Superior temporal gyrus (tissue), 1 donor: ENCODE measurements at regions not wholly inside any gene's neighbourhood (a gene's known extent, or its start where the extent isn't known, plus 50 kb on each side); places are given as distances from the start of the nearest gene placed in this dataset.
"Not testable (repeated sequence)": the region's sequence is repeated elsewhere in the genome, so short reads cannot be mapped to it uniquely, and the experiment has no call there.

Experiments used
- DNase-seq: peaks from one replicate; pipeline ENCODE4 v3.0.0-alpha.2; 2016; ENCODE audit errors: extremely low spot score

DNA sequence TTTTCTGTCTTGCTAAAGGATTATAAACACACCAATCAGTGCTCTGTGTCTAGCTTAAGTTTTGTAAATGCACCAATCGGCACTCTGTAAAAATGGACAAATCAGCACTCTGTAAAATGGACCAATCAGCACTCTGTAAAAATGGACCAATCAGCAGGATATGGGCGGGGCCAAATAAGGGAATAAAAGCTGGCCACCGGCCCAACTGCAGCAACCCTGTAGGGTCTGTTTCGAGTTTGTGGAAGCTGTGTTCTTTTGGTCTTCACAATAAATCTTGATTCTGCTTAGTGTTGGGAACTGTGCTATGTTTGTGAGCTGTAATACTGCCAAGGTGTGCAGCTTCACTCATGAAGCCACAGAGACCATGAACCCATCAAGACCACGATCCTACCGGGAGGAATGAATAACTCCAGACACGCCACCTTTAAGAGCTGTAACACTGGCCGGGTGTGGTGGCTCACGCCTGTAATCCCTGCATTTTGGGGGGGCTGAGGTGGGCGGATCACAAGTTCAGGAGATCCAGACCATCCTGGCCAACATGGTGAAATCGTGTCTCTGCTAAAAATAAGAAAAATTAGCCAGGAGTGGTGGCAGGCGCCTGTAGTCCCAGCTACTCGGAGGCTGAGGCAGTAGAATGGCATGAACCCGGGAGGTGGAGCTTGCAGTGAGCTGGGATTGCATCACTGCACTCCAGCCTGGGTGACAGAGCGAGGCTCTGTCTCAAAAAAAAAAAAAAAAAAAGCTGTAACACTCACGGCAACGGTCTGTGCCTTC, 133.0 kb upstream of the GDF10 start:
- not testable (repeated sequence) for DNase-seq

DNA sequence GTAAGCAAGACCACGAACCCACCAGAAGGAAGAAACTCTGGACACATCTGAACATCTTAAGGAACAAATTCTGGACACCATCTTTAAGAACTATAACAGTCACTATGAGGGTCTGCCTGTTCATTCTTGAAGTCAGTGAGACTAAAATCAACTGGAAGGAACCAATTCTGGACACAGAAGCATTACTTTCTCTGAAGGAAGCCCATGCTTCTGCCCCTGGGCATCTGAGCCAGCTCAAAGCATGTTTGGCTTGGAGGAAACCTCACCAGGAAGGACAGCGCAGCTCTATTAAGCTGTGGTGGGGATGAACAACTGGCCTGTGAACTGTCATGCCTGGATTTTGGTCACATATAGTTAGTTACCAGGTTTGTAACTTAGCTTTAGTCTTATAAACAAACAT, 132.4 kb upstream of the GDF10 start:
- no peak for DNase-seq

DNA sequence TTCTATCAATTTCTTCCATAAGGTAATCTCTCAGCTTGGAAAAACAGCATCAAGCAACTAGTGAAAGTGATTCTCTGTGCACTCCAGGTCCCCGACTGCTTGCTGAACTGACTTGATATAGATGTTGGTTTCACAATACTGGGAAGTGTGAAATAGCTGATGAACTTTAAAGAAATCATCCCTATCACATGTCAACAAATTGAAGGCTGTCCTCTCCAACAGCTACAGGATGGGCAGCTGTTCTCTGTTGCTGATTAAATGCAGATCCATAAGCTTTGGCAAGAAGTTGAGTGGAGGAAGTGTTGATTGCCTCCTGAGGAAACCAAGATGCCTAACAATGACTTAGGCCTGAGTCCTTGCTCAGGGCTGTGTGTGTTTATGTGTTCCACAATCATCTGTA, 130.4 kb upstream of the GDF10 start:
- no peak for DNase-seq

DNA sequence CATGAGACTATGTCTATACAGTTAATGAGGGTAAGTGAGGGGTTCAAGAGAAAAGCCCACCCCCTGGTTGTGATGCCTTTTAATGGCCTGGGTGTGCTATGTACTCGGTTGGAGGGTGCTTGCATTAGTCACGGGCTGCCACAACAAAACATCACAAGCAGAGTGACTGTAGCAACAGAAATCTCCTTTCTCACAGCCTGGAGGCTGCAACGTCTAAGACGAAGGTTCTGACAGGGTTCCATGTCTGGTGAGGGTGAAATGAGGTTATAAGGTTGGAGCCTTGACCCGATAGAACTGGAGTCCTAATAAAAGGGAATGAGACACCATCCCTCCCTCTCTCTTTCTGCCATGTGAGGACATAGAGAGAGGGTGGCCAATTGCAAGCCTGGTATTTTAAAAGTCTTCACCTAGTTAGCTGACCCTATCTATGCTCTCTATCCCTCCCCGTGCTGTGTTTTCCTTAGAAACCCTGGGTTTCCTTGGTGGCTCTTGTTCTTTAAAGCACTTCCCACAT, 126.0 kb upstream of the GDF10 start:
- DNase-seq, result no peak

DNA sequence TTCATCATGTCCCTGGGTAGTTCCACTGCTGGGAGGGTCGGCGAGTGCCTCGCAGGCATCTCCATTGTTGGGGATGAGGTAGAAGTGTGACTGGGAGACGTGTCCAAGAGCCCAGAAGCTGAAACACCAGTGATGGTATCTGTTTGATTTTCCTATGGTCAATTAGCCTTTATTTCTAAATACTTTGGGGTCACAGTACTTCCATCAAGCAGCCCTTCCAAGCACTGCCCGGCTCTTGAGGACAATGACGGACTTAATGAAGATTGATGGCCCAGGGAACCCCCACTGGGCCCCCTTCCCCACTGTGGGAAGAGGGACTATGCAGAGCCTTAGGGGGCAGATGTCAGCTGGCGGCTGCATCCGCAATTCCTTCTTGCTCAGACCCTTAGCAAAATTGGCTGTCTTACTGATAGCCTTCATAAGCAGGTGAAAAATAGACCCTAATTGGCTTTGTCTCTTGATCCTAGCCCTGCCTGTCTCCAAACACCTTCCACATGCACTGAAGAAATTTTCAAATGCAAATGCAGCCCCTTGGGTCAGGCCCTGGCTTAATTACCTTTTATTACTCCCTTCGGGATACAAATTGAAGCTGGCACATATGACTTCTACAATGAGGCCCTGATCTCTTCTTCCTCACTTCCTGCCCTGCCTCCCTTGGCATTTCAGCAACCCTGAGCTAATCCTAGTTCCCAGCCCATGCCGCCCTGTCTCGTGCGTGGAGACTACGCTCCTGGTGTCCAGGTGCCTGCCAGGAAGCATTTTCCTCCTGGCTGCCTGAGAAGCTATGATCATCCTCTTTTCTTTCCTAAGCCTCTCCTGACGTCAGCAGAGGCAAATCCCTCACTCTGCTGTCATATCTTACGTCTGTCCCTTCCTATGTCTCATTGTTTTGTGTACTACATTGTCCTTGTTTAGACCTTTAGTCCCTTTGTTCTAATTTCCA, 124.5 kb upstream of the GDF10 start:
- no peak for DNase-seq

DNA sequence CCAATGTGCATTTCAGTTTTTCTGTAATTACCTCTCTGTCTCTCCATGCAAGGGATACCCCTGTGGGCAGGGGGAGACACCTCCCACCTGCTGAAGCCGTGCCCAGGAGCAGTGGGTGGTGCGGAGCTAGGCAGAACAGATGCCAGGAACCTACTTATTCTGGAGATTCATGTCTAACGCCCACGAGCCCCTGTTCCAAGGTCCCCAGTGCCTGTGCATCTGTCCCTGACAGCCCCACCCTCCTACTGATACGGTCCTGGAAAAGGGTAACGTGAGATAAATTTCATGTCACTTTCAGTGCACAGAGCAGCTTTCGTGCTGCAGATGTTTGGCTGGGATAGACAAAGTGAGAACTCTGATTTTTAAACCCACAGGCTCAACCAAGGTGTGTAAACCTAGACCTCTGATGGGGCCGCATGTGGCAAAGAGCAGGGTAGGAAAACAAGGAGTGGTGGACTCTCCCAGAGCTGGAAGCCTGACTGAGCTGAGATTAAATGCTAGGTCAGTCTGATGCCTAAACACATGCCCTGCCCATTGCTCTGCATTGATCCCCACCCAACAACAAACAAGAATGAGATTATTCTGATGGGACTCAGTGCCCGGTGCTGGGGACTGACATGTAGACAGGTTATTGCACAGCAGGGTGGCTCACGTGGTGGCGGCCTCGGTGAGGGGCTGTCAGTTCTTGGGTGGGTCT, 123.6 kb upstream of the GDF10 start:
- DNase-seq, result peak; percentile 31

DNA sequence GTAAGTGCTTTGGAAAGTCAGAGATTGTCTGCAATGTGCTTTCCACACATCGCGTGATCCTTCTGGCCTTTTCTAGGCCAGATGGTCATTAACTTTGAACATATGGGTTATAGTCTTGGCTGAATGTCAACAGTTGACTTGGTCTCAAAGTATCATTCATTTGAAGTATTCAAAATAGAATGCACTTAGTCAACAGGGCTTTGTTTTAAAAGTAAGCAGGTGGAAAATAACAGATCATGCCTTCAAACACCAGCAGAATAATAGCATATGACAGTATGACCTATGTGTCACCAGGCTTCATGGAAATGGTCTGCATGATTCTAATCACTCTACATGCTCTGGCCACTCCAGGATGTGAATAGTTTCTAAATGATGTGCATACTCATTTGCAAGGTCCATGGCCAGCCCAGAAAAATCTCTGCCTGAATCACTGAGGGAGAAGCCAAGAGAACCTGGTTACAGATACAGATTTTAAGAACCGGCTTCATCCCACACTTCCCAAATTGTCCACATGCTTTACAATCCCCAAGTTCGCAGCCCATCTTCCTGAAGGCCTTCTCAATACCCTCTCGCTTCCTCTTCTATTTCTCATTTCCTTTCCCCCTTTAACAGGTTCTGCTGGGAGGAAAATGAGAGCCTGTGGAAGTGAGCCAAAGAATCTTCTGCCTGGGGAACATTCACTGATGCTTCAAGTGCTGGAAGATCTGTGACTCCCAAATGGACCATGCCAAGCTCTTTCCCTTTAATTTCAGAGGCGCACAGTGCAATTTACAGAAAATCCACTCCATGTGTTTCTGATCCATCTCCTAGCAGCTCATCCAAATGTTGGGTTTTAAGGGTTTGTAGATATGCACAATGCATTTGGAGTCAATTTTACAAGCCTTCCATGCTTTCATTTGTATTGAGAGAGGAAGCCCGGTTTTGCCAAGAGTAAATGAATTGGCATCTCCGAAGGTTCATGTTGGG, 122.8 kb upstream of the GDF10 start:
- DNase-seq, result peak; percentile 25

DNA sequence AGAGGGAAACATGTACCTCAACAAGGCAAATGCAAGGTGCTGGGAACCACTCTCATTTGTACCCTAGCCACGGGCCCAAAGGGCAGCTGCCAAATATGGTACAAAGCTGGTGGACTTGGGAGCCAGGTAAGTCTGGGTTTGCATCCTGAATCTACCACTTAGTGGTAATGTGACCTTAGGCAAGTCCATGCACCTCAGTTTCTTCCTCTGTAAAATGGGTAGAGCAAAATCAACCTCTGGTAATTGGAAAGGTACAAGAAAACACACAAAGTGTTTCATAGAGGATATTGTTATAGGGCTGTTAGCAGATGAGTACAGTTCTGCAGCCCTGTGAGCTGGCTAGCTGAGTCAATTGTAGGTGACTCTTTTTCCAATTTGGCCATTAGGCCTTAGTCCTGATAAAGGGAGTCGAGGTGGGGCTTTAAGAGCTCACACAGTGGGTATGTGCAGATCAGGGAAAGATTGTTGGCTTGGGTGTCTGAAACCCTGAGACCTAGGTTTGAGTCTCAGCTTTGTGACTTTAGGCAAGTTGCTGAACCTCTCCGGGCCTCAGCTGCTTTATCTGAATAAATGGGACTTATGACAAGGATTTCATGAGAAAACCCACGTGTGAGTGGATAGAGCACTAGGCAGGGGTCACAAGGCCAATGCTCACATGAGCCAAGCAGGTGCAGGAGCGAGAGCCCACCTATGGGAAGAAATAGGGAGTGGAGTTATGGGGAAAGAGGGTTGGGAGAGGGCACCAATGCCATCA, 121.3 kb upstream of the GDF10 start:
- DNase-seq, result no peak

DNA sequence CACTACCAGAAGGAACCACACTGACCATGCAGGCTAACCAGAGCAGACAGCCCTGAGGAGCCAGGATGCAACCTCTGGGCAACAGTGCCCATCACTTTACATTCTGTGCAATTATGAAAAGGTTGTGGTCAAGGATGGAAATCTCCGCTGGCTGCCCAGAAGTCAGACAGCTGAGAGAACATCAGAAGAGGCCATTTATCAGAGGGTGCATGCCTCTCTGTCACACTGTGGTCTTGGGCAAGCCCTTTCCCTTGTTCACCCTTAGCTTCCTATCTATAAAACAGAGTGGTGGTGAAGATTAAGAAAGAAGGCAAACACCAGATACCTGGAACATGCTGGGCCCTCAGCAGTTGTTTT, 120.7 kb upstream of the GDF10 start:
- no peak for DNase-seq

DNA sequence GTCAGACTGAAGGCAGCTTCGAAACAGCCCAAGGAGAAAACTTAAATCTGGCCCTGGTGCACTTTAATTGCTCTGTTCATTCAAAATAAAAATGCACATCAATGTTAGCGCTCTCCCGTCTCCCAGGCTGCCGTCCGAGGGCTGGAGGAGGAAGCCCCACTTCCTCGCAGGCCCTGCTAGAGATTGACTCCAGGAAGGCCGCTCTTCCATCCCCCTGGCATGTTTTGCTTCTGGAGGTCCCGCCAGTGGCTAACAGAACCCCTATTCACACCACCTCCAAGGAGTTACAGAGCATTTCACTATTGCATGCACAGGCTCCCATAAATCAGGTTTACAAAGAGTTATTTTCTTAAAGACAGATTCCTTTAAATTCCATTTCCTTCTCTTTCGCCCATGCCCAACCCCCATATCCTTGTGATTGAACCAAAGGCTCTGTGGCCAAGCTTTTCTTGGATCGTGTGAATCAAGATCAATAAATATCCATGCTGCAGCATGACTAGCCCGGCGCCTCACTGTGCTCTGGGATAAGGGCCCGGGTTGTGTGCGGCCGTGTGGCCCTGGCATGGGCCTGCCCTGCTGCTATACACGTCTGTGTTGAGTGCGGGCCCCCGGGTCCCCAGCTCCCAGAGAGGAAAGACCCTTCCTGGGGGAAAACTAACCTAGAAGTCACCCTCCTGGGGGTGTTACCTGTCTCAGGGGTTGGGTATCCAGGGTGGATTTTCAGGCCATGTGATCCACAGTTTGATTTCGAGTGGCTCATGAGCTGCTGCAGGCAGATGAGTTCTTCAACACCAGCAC, 118.7 kb upstream of the GDF10 start:
- no peak for DNase-seq

DNA sequence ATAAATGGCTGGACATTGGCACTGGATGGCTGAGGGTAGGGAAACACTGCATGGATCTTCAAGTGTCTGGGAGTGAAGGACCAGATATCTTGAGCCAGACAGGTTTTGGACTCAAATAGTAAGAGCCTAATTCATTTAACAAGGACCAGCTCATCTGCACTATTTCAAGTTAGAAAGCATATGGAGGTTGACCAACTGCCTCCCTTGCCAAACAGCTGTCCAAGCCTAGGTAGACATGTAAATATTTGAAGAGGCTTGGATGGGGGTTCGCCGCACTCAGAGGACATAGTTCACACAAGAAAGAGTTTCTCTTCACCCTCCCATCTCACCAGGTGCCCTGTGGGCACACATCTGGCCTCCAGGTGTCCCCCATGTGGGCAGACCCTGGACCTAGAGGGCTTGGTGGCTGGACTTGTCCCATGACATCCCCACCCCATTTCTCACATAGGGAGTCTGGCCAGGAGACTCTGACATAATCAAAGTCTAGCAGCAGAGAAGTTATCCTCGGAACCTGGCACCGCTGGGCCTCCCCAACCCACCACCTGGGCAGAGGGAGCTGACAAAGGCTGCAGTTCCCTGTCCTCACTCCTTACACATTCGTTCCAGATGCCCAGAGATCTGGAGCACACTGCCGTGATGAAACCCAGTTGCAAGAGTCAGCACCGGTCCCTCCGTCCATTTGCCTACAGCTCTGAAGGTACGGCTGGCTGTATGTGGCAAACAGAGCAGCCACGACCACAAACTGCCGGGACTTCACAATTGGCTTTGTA, 116.9 kb upstream of the GDF10 start:
- no peak for DNase-seq

DNA sequence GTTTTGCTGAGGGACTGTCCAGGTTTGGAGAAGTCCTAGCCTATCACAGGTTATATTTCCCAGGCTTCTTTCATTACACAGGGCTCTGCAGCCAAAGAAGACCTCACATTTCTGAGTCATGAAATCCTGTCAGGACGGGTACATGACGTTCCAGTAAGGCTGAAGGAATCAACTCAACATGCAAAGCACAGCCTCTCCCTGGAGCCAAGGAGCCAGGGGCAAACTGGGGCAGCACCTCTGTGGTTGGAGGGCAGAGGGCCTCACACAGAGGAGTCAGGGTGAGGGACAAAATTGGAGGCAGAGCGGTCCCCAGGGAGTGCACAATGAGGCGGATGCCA, 116.3 kb upstream of the GDF10 start:
- no peak for DNase-seq

DNA sequence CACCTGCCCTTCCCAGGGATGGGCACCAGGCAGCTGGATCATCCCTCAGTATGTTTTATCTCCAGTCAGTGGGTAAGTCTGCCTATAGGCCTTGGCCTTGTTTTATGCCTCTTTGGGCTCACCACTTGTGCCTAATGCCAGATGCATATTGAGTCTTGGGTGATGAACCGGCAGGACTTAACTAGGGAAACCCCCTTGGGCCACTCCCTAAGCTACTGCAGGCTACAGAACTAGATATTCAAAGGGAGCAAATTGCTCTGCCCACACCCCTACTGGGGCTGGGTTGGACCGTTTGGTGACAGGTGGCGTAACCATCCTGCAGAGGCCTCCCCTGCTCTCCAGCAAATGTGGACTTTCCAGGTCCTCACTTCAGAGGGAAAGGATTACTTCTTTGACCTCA, 115.7 kb upstream of the GDF10 start:
- DNase-seq, result no peak

DNA sequence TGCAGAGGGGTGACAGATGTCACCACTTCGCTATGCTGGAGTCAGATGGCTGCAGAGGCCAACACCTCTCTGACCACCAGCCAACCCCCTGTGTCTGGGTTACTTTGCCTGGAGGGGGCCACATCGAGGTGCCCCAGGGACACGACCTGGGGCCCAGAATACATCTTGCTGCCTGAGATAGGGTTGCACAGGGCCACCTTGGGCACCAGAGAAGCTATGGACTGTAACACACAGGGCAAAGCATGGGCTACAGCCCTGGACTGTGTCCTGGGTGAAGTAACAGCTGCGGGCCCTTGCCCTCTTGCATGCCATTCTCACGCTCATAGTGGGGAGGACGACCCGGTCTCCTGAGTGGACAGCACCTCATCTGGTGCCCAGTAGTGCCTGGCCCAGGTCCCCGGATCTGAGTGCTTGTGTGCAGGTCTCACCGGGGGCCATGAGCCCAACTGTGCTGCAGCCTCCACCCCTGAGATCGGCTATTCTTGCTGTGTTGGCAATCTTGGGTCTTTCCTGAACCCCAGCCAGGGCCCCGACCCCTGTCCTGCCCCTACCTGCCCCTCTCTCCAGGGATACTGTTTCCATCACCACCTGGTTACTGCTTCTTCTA, 115.2 kb upstream of the GDF10 start:
- DNase-seq, result no peak

DNA sequence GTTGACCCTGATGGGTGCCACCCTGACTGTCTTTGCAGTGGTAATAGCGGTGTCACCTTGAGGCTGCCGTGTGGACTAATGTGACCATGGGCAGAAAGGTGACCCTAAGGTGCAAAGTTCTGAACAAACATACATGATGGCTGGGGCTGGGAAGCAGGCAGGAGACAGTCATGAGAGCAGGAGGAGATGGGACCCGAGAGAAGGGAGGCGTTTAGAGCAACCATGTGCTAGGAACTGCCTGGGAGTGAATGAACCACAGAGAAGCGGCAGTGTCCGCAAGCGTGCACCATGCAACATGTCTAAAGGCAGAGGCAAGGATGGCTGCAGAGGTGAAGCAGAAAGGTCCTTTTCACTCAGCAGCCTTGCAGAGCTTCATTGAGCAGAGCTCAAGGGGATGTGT, 113.1 kb upstream of the GDF10 start:
- DNase-seq, result no peak

DNA sequence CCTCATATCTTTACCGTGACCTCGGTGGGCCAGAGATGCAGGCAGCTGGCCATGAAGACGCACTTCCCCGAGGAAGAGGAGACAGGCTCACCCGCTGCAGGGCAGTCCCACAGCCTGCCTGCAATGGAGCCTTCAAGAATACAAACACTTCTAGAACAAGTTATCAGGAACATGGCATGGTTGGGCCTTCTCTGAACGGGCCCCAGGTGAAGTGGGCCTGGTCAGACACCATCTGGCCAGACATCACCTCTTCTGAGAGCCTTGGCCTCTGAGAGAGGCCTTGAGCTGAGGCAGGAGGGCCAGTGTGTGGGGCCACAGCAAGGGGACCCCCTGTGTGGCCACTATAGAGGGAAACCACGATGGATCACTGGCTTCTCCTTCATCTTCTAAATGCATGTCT, 112.4 kb upstream of the GDF10 start:
- no peak for DNase-seq

DNA sequence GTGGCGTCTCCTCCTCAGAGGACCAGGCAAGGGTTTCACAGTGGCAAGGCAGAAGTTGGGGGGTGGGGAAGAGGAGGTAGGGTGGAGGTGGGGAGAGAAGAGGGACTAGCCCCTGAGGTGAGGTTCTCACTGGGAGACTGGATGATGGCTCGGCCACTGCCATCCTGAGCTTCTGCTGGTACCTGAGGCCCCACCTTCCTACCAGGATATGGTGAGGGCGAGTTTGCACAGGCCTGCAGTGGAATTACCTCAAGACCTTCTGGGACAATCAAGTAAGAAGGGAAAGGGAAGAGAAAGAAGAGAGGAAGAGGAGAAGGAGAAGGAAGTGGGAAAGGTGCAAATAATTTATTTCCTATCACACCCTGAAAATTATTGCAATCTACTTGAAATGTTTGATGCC, 111.8 kb upstream of the GDF10 start:
- DNase-seq, result no peak

DNA sequence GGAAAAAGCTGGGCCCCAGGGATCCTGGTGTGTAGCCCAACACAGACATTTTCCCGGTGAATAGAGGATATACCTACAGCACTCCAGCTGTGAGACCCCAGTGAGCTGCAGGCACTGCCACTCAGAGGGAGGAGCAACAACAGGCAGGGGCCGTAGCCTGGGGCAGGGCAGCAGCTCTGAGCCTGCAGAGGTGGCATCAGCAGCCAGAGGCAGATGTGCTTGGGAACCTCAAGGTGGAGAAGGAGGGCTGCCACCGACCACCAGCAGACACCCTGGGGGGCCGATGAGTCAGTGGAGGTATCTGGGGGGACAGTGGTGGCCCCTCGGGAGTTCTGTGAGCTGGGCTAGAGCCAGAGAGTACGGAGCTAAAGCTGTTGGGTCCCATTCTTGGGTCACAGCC, 110.2 kb upstream of the GDF10 start:
- no peak for DNase-seq
